Transverse colon (tissue), 4 donors: ENCODE measurements at regions not wholly inside any gene's neighbourhood (a gene's known extent, or its start where the extent isn't known, plus 50 kb on each side); places are given as distances from the start of the nearest gene placed in this dataset.

Source experiments
- EP300 ChIP-seq: sonication (generic); formaldehyde crosslinking; IDR thresholded peaks from one replicate; pipeline ENCODE4 v1.6.1; 2017; ENCODE audit warnings: antibody characterized with exemption, low read depth
- POLR2A ChIP-seq: fragments of 450-650 bp; IDR thresholded peaks from one replicate; pipeline ENCODE4 v1.6.1; 2016; ENCODE audit warnings: antibody characterized with exemption, mild to moderate bottlenecking, moderate library complexity
- POLR2AphosphoS5 ChIP-seq, 3 donors: sonication (generic); formaldehyde crosslinking; IDR thresholded peaks; one replicate each; pipeline ENCODE4 v1.6.1; 2016; ENCODE audit warnings: antibody characterized with exemption in 3 of 3
- TF ChIP-seq, protein P1 (sequence below), 5 experiments: fragments of 200-600 bp in 3 of 5; fragments of 450-650 bp in 2 of 5; sonication (generic) in 3 of 5; IDR thresholded peaks; 1 replicate in 2 of 5; 2 replicates in 3 of 5; pipeline ENCODE4 v1.5.1; 2016 to 2017; ENCODE audit warnings: antibody characterized with exemption in 5 of 5, inconsistent platforms in 3 of 5, mild to moderate bottlenecking in 2 of 5, moderate library complexity in 1 of 5

DNA sequence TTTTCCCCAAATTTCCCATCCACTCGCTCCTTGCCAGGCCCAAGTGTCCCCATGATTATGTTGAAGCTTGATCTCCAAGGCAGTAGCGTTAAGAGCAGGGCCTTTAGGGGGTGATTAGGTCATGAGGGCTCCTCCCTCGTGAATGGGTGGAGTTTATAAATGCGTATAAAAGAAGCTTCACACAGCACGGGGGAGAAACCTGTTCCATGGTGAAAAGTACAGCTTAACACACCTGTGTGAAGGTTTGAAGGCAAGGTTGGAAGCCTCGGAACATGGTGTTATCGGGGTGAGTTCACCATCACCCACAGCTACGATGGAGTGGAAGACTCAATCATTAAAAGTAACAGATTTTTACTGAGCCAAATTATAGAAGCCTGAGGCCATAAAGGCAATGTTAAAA, 137.4 kb upstream of the ALKAL2 start:
- TF ChIP-seq, protein P1, sequence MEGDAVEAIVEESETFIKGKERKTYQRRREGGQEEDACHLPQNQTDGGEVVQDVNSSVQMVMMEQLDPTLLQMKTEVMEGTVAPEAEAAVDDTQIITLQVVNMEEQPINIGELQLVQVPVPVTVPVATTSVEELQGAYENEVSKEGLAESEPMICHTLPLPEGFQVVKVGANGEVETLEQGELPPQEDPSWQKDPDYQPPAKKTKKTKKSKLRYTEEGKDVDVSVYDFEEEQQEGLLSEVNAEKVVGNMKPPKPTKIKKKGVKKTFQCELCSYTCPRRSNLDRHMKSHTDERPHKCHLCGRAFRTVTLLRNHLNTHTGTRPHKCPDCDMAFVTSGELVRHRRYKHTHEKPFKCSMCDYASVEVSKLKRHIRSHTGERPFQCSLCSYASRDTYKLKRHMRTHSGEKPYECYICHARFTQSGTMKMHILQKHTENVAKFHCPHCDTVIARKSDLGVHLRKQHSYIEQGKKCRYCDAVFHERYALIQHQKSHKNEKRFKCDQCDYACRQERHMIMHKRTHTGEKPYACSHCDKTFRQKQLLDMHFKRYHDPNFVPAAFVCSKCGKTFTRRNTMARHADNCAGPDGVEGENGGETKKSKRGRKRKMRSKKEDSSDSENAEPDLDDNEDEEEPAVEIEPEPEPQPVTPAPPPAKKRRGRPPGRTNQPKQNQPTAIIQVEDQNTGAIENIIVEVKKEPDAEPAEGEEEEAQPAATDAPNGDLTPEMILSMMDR (IDR thresholded peaks at IDR 0.05): no peak
- TF ChIP-seq EP300 (no peak), POLR2A (no peak), POLR2AphosphoS5 (IDR thresholded peaks at IDR 0.05) (no peak)
